Vagina (tissue), 2 donors: ENCODE measurements at regions not wholly inside any gene's neighbourhood (a gene's known extent, or its start where the extent isn't known, plus 50 kb on each side); places are given as distances from the start of the nearest gene placed in this dataset.

Experiments used
- POLR2A ChIP-seq, 2 donors: fragments of 450-650 bp; IDR thresholded peaks; one replicate each; pipeline ENCODE4 v1.6.1; 2017; ENCODE audit warnings: antibody characterized with exemption in 2 of 2, mild to moderate bottlenecking in 2 of 2, moderate library complexity in 2 of 2
- TF ChIP-seq, protein P1 (sequence below), 3 experiments: fragments of 450-650 bp in 2 of 3; fragments of 200-600 bp in 1 of 3; sonication (generic) in 1 of 3; IDR thresholded peaks; one replicate each; pipeline ENCODE4 v1.5.1; 2017 to 2019; ENCODE audit warnings: antibody characterized with exemption in 3 of 3, mild to moderate bottlenecking in 2 of 3, moderate library complexity in 2 of 3

DNA sequence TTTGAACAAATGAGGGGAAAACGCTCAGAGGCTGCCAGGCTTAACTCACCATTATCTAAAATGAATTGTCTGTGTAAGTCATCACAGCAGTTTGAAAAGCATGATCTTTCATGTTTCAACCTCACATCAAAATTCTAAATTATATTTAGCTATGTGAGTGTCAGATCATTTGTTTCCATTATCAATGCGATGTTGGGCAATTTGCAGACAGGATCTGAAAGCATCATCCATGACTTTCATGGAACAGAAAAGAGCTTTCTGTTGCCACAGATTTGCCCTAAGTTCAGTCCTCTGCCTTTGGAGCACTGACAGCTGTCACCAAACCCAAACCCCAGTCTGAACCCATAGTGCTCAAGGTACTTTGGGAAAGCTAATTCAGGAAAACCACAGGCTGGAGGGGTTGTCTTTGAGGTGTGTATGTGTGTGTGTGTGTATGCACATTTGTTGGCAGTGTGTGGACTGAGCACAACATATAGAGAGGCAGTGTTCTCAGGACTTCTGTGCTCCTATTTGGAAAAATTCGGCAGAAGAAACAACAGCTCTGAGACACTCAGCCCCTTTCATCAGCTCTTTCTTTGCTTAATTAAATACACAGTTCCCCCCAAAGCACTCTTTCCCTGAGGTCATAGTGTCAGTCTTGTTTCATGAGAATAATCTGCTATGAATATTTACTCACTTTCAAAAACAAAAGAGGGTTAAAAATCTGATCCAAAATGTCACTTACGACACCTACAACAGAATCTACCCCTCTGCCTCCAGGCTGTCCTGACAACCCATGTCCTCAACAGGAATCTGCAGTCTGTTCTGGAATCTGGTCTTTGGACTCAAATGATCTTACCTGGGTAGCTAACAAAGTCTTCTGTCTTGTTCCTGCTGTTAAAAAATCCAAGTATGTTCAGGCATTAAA lies 188.5 kb upstream of the KLF14 start:
- no peak for TF ChIP-seq POLR2A (IDR thresholded peaks at IDR 0.05)
- TF ChIP-seq, protein P1, sequence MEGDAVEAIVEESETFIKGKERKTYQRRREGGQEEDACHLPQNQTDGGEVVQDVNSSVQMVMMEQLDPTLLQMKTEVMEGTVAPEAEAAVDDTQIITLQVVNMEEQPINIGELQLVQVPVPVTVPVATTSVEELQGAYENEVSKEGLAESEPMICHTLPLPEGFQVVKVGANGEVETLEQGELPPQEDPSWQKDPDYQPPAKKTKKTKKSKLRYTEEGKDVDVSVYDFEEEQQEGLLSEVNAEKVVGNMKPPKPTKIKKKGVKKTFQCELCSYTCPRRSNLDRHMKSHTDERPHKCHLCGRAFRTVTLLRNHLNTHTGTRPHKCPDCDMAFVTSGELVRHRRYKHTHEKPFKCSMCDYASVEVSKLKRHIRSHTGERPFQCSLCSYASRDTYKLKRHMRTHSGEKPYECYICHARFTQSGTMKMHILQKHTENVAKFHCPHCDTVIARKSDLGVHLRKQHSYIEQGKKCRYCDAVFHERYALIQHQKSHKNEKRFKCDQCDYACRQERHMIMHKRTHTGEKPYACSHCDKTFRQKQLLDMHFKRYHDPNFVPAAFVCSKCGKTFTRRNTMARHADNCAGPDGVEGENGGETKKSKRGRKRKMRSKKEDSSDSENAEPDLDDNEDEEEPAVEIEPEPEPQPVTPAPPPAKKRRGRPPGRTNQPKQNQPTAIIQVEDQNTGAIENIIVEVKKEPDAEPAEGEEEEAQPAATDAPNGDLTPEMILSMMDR (IDR thresholded peaks at IDR 0.05), result no peak
